ENCODE measurements at regions not wholly inside any gene's neighbourhood (a gene's known extent, or its start where the extent isn't known, plus 50 kb on each side); places are given as distances from the start of the nearest gene placed in this dataset.

DNA sequence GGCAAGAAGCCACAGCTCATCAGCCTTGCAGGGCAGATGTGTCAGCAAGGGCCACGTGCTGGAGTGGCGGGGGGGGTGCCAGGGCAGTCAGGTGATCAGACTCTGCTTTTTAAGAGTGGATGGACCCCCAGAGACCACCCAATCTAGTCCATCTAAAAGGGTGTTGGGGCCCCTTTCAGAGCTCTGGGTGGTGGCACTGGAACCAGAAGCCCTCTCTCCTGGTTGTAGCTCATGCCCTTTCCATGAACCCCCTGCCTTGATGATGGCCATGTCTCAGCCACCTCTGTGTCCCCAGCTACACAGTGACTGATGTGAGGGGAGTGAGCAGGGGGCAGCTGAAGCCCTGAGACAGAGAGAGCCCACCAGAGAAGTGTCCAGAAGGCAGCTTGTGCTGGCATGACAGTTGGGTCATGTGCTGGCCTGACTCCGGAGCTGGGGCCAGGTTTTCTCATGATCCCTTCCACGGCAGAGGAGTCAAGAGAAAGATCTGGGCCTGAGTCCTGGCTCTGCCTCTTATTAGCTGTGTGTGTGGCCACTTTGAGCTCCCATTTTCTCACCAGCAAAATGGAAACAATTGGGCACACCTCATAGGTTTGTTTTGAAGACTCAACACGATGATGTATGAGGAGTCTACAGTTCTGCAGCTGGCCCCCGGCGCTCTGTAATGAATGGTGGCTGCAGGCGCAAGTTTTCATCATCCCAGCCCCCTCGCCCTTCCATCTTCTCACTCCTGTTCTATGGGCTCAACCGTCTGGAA, 195.7 kb downstream of the ZFP36L2 start:
- DNase-seq: no peak

DNA sequence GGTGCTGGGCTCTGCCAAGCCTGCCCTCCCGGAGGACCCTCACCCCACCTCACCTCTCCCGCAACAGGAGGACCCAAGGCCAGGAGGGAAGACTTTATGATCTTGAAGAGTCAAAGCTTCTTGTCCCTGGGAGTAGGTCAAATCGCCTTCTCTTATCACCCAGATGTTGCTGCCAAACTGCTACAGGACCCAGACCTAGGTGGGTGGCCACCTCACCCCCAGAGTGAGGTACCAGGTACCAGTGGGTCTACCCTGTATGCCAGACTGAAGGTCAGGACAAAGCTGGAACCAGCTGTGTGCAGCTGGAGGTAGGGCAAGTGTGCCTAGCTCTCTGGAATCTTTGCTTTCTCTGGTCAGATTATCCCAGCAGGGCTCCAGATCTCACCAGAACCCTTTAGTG, 197.2 kb downstream of the ZFP36L2 start:
- DNase-seq: no peak

DNA sequence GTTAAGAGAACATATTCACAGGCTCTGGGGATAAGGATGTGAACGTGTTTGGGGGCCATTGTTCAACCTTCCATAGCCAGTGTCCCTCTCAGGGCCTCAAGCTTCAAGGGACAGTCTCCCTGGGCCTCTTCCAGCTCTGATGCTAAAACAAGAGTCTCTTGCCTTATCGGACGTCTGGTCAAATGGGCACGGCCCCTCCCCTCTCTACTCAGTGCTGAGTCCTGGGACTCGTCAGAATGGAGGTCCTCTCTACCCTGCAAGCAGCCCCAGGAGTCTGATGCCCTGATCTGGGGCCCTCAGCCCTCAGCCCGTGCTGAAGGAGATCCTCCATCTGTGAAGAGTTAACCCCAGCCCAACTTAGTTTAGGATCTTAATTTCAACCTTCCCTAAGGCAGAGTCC, 198.2 kb downstream of the ZFP36L2 start:
- DNase-seq: no peak

DNA sequence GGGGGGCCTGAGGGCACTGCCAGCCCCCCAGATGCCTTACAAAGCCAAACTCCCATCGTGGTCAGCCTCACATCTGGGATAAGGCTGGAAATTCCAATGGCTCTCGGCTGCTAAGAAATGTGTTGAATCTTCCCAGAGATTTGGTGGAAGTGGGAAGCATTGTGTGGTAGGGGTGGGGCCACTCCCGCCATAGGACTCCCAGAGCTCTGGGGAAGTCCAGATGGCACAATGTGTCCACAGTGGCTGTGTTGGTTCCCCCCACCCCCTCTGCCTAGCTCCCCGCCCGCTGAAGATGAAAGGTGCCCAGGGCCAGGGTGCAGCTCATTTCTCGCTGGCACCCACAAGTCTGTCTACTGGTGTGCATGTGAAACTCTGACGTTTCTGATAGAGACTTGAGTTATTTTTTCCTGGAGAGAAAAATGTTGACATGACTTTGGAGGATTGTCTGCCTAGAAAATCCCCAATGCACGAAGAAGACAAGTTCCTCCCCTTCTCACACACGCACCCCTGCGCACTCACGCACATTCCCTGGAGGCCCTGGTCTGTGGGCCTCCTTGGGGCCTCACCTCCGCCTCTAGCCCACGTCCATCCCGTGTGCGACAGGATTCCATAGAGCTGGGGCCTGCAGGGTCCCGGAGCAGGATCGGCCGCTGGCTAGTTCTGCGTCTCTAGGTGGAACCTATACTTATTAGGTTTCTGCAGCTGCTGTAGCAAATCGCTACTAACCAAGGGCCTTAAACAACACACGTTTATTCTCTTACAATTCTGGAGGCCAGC, 199.1 kb downstream of the ZFP36L2 start:
- peak; percentile 73 for DNase-seq

DNA sequence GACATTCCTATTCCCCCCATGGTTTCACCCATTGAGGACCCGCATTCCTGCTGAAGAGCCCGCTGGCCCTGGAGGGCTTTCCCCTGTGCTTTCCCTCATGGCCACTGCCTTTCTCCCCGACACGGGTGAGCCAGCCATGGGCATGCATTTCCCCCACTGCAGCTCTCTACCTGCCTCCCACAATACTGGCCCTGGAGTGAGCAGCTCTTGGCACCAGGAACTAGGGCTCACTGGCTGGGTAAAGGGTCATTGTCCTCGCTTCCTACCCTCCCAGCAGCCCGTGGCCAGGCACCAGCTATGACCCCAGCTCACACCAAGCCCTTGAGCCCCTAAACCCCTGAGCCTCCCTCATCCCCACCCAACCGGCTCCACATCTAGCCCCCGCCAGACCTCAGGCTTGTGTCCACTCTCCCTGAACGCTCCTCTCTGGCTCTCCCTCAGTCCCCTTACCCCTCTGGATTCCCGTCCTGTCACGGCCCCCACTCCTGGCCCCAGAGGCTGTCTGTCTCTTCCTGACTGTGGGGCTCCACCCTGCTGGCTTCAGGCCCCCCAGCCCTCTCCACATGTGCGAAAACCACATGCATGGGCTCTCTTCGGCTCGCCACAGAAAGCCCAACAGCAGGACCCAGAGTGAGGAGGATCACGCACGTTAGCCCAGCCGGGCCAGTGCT, 199.8 kb downstream of the ZFP36L2 start:
- DNase-seq: no peak

DNA sequence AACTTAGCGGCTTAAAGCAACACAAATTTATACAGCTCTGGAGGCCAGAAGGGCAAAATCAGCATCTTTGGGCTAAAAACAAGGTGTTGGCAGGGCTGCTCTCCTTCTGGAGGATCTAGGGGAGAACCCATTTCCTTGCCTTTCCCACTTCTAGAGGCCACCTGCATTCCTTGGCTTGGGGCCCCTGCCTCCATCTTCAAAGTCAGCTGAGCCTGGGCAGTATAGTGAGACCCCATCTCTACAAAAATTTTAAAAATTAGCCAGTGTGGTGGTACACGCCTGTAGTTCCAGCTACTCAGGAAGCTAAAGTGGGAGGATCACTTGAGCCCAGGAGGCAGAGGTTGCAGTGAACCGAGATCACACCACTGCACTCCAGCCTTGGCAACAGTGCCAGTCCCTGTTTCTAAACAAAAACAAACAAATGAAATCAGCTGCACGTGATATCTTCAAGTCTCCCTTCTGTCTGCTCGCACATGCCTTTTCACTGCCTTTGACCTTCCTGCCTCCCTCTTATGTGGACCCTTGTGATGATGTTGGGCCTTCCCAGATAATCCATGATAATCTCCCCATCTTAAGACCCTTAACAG, 200.6 kb downstream of the ZFP36L2 start:
- peak; percentile 51 for DNase-seq

DNA sequence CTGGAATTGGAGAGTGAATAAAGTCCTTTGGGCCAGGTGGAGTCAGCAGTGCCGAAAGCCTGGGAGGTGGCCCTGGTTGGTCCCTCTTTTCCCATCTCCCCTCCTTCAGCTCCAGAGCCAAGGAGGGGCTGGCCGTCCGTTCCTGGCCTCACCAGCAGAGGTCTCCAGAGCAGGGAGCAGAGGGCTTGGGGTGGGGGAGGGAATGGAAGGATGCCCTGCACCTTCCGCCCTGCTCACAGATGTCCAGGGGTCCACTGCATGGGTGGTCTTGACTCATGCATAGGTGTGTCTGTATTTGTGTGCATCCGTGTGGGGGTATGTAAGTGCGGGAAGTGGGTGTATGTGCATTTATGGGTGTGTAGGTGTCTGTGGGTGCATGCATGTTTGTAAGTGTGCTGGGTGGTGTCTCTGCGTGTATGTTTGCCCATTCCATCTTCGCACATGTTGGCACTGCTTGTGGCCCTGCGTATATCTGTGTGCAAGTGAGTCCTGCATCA, 201.8 kb downstream of the ZFP36L2 start:
- DNase-seq: peak; percentile 51

DNA sequence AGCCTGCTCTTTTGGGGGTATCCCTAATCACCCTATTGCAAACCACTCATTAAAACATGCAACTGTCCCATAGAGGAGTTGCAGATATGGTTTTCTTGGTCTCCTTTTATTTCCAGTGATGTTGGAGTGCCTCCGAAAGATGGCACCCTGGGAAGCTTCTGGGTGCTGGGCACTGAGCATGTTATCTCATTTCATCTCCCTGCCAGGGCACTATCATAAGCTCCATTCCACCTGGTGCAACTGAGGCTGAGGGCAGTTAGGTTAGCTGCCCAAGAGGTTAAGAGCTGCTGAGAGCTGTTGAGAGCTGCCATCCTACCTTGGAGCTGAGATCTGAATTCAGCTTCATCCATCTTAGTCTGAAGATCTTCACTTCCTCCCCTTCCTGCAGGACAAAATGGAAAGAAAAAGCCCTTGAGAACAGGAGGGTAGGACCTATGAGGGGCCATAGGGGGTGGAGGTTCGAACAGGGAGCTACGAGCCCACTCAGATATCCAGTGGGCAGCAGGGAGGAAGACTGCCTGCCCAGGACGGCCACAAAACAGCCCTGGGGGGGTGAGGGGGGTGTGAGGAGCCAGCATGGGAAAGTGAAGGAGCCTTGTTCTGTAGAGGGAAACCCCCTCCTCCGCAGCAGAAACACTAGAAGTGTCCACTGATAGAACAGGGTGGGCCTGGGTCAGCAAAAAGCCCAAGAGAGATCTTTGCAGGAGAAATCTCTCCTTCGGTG, 202.5 kb downstream of the ZFP36L2 start:
- DNase-seq: no peak

DNA sequence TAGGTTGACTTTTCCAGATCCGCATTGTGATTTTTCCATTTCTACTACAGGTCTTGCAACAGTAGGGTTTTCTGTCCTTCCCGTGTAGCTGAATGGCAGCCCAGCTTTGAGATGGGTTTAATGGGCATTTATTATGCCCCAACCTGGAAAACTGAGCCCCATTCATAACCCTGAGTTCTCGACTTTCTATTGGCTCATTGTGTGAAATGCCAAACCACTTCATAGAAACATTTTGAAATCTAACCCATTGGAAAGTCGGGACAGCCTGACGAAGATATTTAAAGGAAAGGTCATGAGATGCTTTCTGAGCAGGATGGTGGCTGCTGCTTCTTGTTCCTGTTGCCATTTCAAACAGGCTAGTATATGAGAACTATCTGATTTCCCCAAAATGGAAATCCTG, 203.5 kb downstream of the ZFP36L2 start:
- no peak for DNase-seq

DNA sequence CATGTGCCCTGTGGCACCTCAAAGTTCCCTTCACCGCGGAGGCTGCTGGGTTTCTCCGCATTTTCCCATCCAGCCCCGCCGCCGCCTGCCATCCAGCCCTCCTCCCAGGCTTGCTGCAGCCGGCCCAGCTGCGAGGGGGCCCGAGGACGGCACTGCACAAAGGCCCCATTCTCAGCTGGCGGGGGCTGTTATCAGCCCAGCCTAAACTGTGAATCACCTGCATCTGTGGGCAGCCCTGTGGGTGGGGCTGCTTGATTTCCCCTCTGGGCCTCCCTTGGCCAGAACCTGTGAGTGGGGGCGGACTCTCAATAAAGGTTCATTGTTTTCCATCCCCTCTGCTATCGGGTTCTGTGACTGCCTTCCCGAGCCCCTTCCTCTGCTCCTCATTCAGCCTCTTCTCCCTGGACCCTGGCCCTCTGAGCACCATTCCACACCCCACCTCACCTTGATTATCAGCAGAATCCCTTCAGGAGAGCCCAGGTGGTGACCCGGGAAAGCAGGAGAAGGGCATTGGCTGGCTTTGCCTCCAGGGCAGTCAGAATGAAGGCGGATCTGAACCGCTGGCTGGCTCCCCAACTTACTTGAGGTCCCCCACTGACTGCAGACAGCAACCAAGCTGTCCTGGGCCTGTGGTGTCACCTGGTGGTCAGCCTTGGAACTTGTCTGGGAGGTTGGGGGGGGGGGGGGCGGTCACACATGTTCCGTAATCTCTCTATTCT, 204.5 kb downstream of the ZFP36L2 start:
- DNase-seq: no peak

DNA sequence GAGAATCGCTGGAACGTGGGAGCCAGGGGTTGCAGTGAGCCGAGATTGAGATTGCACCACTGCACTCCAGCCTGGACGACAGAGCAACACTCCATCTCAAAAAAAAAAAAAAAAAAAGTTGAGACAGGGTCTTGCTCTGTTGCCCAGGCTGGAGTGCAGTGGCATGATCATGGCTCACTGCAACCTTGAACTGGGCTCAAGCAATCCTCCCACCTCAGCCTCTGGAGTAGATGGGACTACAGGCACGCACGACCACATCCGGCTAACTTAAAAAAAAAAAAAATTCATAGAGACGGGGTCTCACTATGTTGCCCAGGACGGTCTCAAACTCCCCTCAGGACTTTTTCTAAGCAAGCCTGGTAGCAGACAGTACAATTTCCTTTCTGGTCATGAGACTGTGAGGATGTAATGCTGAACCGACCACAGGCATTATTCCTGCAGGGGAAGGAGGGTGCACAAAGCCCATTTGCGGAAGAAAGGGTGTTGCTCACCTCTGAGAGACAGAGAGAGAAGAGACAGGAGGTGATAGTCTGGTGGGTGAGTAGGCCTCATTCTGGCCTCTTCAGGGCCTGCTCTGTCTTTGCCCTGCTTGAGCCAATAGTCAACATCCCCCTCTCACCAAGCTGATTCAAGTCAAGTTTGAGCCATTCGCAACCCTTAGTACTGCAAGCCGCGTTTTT, 205.3 kb downstream of the ZFP36L2 start:
- peak; percentile 31 for DNase-seq

DNA sequence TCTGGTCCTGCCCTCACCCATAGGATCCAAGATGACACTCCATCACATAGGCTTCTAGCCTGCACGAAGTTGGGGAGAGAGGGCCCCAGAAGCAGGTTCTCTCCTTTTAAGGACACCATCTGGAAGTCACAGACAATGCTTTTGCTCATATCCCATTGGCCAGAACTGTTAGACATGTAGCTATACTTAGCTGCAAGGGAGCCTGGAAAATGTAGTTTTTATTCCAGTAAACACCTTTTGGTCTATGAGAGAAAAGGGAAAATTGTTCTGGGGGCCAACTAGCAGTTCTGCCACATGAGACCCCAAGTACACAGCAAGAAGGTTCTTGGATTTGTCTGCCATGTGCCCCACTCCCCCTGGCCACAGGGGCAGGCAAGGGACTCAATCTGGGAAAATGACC, 206.1 kb downstream of the ZFP36L2 start:
- DNase-seq: no peak

DNA sequence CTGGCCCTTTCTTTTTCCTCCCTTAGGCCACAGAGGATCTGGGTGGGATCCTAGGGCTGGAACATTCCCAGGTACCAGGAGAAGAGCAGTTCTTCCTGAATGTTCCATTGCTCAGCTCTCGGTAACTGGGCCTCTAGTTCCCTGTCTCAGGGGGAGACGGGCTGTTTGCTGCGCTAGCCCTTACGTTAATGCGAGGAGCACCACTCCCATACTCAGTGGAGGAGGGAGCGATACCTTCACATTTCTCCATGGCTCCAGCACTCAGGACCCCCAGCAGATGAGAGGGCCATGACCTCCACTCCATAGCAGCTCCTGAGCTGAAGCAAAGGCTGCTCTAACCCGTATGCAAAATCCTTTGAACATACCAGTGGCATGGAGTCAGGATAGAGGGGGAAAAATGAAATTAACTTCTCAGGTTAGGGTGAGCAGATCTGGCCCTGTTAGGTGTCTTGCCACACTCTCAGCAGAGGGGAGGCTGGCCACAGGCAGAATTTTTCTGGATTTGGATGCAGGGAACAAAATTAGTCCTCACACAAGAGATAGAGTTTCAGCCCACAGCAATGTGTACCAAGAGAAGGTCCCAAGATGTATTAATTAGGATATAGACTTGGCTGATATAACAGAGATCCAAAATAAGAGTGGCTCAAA, 206.7 kb downstream of the ZFP36L2 start:
- DNase-seq: no peak

DNA sequence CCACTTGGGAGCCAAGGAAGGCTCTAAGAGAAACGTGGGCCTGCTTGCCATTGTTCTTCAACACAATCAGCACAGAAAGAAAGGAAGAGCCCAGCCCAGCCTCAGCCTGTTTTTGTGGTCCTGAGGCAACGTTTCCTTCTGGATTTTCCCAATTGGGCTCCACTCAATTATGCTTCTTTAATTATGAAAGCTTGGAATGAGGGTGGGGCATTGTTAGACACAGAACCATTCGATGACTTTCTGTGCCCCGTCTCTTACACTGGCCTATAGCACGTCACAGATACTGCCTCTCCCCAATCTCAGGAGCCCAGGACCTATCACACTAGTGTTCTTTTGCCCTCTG, 207.4 kb downstream of the ZFP36L2 start:
- no peak for DNase-seq

DNA sequence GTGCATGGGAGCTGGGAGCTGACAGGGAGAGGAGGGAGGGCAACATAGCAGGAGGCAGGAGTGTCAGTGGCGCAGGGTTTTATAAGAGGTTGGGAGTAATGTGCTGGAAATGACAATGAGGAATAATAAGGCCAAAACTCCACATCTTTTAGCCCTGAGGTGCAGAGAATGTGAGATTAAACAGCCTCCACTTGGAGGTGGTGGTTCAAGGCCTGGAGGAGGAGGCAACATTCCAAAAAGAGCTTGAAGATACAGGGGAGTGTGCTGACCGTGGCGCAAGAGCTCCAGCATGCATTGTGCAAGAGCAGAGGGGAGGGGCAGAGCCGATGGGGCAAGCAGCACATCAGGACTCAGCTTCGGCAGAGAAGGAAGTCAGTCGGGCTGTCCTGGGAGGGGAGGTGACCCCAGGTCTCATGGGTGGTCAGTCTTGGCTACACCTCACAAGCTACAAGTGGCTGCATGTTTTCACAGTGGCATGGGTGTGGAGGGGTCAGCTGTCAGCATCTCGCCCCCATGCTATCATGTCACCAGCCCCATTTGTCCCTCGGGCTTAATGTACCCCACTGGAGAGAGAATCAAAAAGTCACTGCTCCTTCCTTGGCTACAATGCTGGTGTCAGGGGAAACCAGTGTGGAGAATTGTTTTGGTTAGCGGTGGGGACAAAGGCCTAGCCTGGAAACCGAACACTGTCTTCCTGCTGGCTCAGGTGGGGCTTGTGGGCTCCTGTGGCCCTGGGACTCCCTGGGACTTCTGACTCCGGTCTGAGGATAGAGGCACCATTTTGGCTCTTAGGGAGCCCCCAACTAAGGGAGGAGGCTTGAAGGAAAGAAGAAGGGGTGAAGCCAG, 208.0 kb downstream of the ZFP36L2 start:
- peak; percentile 89 for DNase-seq

DNA sequence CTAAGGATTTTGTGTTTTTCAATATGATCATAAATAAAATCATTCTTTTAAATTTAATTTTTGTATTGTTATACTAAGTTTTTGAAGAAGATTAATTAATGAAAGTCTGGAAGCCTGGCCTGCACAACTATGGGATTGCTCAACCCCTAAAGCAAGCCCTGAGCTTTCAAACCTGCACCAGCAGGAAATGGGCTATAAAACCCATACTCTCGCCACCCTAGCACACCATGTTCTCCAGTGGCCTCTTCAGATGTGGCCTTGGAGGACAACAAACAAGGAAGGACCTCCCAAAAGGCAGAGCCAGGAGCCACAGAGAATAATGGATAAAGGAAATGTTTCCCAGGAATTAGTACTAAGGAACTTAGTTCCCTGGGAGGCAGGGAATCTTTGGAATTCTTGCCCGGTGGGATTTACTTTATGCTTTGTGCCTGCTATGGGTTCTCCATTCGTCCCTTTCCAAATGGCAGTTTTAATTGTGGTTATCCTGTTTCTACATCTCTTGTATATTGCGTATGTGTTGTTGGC, 212.5 kb downstream of the ZFP36L2 start:
- no peak for DNase-seq

DNA sequence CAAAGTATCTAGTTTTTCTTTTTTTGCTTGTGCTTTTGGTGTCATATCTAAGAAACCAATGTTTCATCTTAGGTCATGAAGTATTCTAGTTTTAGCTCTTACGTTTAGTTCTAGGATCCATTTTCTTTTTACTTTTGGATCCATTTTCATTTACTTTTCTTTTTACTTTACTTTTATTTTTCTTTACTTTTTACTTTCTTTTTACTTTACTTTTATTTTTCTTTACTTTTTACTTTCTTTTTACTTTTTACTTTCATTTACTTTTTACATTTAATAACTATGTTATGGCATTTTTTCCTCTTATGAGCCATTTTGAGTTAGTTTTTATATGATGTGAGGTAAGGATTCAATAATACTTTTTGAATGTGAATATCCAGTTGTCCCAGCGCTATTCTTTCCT, 213.4 kb downstream of the ZFP36L2 start:
- no peak for DNase-seq

DNA sequence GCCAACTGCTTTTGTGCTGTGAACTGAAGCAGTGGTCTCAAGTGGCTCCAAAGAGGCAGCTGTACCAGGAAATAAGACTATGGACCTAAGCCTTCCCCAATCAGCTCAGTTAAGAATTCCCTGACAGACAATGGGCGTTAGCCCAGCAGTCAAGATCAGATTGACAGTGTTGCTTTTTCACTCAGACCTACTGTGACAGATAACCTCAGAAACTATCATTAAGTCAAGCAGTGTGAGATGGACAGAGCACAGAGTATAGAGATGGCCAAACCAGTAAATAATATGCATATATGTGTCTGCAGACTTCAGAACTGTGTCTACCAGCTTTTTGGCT, 215.3 kb downstream of the ZFP36L2 start:
- no peak for DNase-seq

DNA sequence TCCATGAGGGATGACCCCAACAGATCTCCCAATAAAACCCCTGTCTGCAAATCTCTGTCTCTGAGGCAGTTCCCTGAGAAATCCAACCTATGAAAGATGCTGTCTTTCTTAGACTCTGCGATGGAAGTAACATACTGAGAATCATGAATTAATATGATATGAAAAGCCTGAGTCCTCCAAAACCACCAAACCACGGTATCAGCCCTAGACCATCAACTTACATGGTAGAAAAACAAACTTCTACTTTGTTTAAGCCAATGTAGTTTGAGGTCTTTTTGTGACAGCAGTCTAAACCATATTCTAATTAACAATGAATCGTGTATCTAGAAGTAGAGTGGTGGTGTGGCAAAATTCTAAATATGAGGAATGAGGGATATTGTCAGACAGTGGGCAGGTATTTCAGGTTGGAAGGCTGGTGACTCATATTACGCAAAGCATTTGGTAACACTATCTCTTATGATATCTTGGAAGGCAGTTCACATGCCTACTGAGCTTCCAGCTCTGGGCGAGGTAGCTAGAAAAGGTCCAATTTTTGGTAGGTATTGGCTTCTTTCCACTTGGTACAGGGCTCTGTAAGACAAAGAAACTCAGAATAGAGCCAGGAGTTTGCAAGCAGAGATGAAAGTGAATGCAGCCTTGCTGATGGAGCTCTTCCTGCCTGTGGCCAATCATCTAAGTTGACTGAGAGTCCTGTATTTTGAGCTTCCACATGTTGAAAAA, 215.8 kb downstream of the ZFP36L2 start:
- no peak for DNase-seq
